ENCODE measurements at regions not wholly inside any gene's neighbourhood (a gene's known extent, or its start where the extent isn't known, plus 50 kb on each side); places are given as distances from the start of the nearest gene placed in this dataset.

DNA sequence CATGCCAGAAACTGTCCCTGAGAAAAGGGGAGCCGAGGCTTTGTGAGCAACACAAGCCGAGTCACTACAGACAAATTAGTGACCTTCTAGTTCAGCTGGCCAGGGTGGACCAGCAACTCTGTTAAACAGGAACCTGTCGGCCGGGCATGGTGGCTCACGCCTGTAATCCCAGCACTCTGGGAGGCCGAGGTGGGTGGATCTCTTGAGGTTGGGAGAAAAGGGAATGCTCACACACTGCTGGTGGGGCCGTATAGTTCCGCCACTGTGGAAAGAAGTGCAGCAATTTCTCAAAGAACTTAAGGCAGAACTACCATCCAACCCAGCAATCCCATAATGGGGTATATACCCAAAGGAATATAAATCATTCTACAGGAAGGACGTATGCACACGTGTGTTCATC lies 67.8 kb downstream of the C16orf95 start:
- TF ChIP-seq, protein P1, sequence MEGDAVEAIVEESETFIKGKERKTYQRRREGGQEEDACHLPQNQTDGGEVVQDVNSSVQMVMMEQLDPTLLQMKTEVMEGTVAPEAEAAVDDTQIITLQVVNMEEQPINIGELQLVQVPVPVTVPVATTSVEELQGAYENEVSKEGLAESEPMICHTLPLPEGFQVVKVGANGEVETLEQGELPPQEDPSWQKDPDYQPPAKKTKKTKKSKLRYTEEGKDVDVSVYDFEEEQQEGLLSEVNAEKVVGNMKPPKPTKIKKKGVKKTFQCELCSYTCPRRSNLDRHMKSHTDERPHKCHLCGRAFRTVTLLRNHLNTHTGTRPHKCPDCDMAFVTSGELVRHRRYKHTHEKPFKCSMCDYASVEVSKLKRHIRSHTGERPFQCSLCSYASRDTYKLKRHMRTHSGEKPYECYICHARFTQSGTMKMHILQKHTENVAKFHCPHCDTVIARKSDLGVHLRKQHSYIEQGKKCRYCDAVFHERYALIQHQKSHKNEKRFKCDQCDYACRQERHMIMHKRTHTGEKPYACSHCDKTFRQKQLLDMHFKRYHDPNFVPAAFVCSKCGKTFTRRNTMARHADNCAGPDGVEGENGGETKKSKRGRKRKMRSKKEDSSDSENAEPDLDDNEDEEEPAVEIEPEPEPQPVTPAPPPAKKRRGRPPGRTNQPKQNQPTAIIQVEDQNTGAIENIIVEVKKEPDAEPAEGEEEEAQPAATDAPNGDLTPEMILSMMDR (IDR thresholded peaks at IDR 0.05; ENCODE audit: low read depth, low read length), result no peak
- TF ChIP-seq EZH2phosphoT487 (IDR thresholded peaks at IDR 0.05; ENCODE audit: low read depth), result no peak
